ENCODE measurements at regions not wholly inside any gene's neighbourhood (a gene's known extent, or its start where the extent isn't known, plus 50 kb on each side); places are given as distances from the start of the nearest gene placed in this dataset.
"Not testable (repeated sequence)": the region's sequence is repeated elsewhere in the genome, so short reads cannot be mapped to it uniquely, and the experiment has no call there.

- H3K27me3 Mint-ChIP-seq (ENCODE audit: insufficient read depth, unreplicated experiment); H3K4me3 Mint-ChIP-seq (ENCODE audit: unreplicated experiment); H3K9me3 Mint-ChIP-seq (ENCODE audit: unreplicated experiment); H3K36me3 Mint-ChIP-seq (ENCODE audit: insufficient read depth, unreplicated experiment); BruUV-seq (replicated peaks); DNase-seq (ENCODE audit: unreplicated experiment); intact Hi-C loops (cut with micrococcal nuclease); POLR2A ChIA-PET; H3K27ac Mint-ChIP-seq (ENCODE audit: low read depth, unreplicated experiment); H3K4me1 Mint-ChIP-seq (ENCODE audit: insufficient read depth, unreplicated experiment): not testable (repeated sequence)
- CTCF ChIA-PET: interaction anchor here (0.6 kb wide), 1 partner anchor 9 kb away, joined by 4 read pairs; no protein-coding TSS in a partner anchor
Observed at GRCh38 chr10:35263827-35264226, 72.5 kb upstream of the CCNY start.

- H3K4me3 Mint-ChIP-seq (ENCODE audit: unreplicated experiment); DNase-seq (ENCODE audit: unreplicated experiment); H3K9me3 Mint-ChIP-seq (ENCODE audit: unreplicated experiment); H3K27ac Mint-ChIP-seq (ENCODE audit: low read depth, unreplicated experiment); H3K27me3 Mint-ChIP-seq (ENCODE audit: insufficient read depth, unreplicated experiment); BruUV-seq (replicated peaks); intact Hi-C loops (cut with micrococcal nuclease); CTCF ChIA-PET; POLR2A ChIA-PET; H3K4me1 Mint-ChIP-seq (ENCODE audit: insufficient read depth, unreplicated experiment); H3K36me3 Mint-ChIP-seq (ENCODE audit: insufficient read depth, unreplicated experiment): not testable (repeated sequence)
Observed at GRCh38 chr10:35264636-35265035, 71.7 kb upstream of the CCNY start.

GRCh38 chr10:35265435-35265834, 70.9 kb upstream of the CCNY start:
- ChIA-PET POLR2A (no interaction called here), CTCF (interaction anchor here (0.7 kb wide), 1 partner anchor 12 kb away, joined by 3 read pairs; no protein-coding TSS in a partner anchor)
- no peaks in the 10 kb centered on the region for H3K36me3 Mint-ChIP-seq (ENCODE audit: insufficient read depth, unreplicated experiment)
- no peaks in the 10 kb centered on the region for H3K27me3 Mint-ChIP-seq (ENCODE audit: insufficient read depth, unreplicated experiment)
- no TSS peak for BruUV-seq (replicated peaks)
- H3K27ac Mint-ChIP-seq (ENCODE audit: low read depth, unreplicated experiment): no peak overlapping the region
- no peaks in the 10 kb centered on the region for H3K9me3 Mint-ChIP-seq (ENCODE audit: unreplicated experiment)
- no peak for DNase-seq (ENCODE audit: unreplicated experiment)
- H3K4me3 Mint-ChIP-seq (ENCODE audit: unreplicated experiment): no peak overlapping the region
- no peaks in the 10 kb centered on the region for H3K4me1 Mint-ChIP-seq (ENCODE audit: insufficient read depth, unreplicated experiment)
- TF ChIP-seq CTCF (IDR thresholded peaks at IDR 0.05; ENCODE audit: unreplicated experiment): no peak
- intact Hi-C loops (cut with micrococcal nuclease): no loop called here

- intact Hi-C loops (cut with micrococcal nuclease): no loop called here
- H3K4me1 Mint-ChIP-seq (ENCODE audit: insufficient read depth, unreplicated experiment): no peaks in the 10 kb centered on the region
- H3K27ac Mint-ChIP-seq (ENCODE audit: low read depth, unreplicated experiment): no peak overlapping the region
- H3K27me3 Mint-ChIP-seq (ENCODE audit: insufficient read depth, unreplicated experiment): no peaks in the 10 kb centered on the region
- DNase-seq (ENCODE audit: unreplicated experiment): no peak
- CTCF ChIA-PET: no interaction called here
- POLR2A ChIA-PET: no interaction called here
- no peaks in the 10 kb centered on the region for H3K36me3 Mint-ChIP-seq (ENCODE audit: insufficient read depth, unreplicated experiment)
- no peak for TF ChIP-seq CTCF (IDR thresholded peaks at IDR 0.05; ENCODE audit: unreplicated experiment)
- no peak overlapping the region for H3K4me3 Mint-ChIP-seq (ENCODE audit: unreplicated experiment)
- H3K9me3 Mint-ChIP-seq (ENCODE audit: unreplicated experiment): peaks cover 8% of the 10 kb centered on the region
- no TSS peak for BruUV-seq (replicated peaks)
Observed at GRCh38 chr10:35268323-35268722, 68.0 kb upstream of the CCNY start.

- DNase-seq (ENCODE audit: unreplicated experiment): no peak
- ChIA-PET POLR2A (no interaction called here), CTCF (no interaction called here)
- intact Hi-C loops (cut with micrococcal nuclease): no loop called here
- H3K27ac Mint-ChIP-seq (ENCODE audit: low read depth, unreplicated experiment): no peak overlapping the region
- no peaks in the 10 kb centered on the region for H3K36me3 Mint-ChIP-seq (ENCODE audit: insufficient read depth, unreplicated experiment)
- no peak overlapping the region for H3K4me3 Mint-ChIP-seq (ENCODE audit: unreplicated experiment)
- BruUV-seq (replicated peaks): no TSS peak
- no peaks in the 10 kb centered on the region for H3K4me1 Mint-ChIP-seq (ENCODE audit: insufficient read depth, unreplicated experiment)
- peaks cover 8% of the 10 kb centered on the region for H3K9me3 Mint-ChIP-seq (ENCODE audit: unreplicated experiment)
- no peaks in the 10 kb centered on the region for H3K27me3 Mint-ChIP-seq (ENCODE audit: insufficient read depth, unreplicated experiment)
- TF ChIP-seq CTCF (IDR thresholded peaks at IDR 0.05; ENCODE audit: unreplicated experiment): no peak
Observed at GRCh38 chr10:35268791-35269257, 67.5 kb upstream of the CCNY start.

All from MCF 10A (cell line).